Hematopoietic multipotent progenitor cell treated with erythropoietin and hydrocortisone succinate and interleukin-3 and kit ligand, for 6 days (in vitro differentiated cells): ENCODE measurements at regions not wholly inside any gene's neighbourhood (a gene's known extent, or its start where the extent isn't known, plus 50 kb on each side); places are given as distances from the start of the nearest gene placed in this dataset.

ENCODE experiments used
- DNase-seq: peaks from one replicate; pipeline ENCODE4 v3.0.0-alpha.2; 2015

- no peak for DNase-seq
Measured at GRCh38 chr3:181660337-181660736, 51.4 kb upstream of the SOX2 start.

- DNase-seq, result no peak
Measured at GRCh38 chr3:181637456-181637855, 74.3 kb upstream of the SOX2 start.

GRCh38 chr3:181637056-181637455 lies 74.7 kb upstream of the SOX2 start:
- no peak for DNase-seq

- no peak for DNase-seq
Measured at GRCh38 chr3:181635141-181635540, 76.6 kb upstream of the SOX2 start.

GRCh38 chr3:181633556-181633955 lies 78.2 kb upstream of the SOX2 start:
- no peak for DNase-seq

- DNase-seq, result no peak
Measured at GRCh38 chr3:181631901-181632300, 79.8 kb upstream of the SOX2 start.

GRCh38 chr3:181630853-181631252 lies 80.9 kb upstream of the SOX2 start:
- no peak for DNase-seq

- no peak for DNase-seq
Measured at GRCh38 chr3:181629711-181630110, 82.0 kb upstream of the SOX2 start.

- no peak for DNase-seq
Measured at GRCh38 chr3:181629029-181629428, 82.7 kb upstream of the SOX2 start.

- DNase-seq, result no peak
Measured at GRCh38 chr3:181628384-181628783, 83.3 kb upstream of the SOX2 start.

- no peak for DNase-seq
Measured at GRCh38 chr3:181626036-181626435, 85.7 kb upstream of the SOX2 start.

- peak; percentile 6 for DNase-seq
Measured at GRCh38 chr3:181623924-181624694, 87.6 kb upstream of the SOX2 start.

- no peak for DNase-seq
Measured at GRCh38 chr3:181622365-181622764, 89.4 kb upstream of the SOX2 start.

GRCh38 chr3:181619897-181620296 lies 91.8 kb upstream of the SOX2 start:
- DNase-seq, result no peak

GRCh38 chr3:181618260-181618659 lies 93.5 kb upstream of the SOX2 start:
- no peak for DNase-seq

GRCh38 chr3:181616088-181617070 lies 95.3 kb upstream of the SOX2 start:
- DNase-seq, result no peak

- no peak for DNase-seq
Measured at GRCh38 chr3:181615666-181616065, 96.1 kb upstream of the SOX2 start.

- no peak for DNase-seq
Measured at GRCh38 chr3:181614878-181615277, 96.8 kb upstream of the SOX2 start.

GRCh38 chr3:181613813-181614212 lies 97.9 kb upstream of the SOX2 start:
- DNase-seq, result no peak

- DNase-seq, result no peak
Measured at GRCh38 chr3:181613191-181613590, 98.5 kb upstream of the SOX2 start.

- DNase-seq, result no peak
Measured at GRCh38 chr3:181610973-181611265, 100.8 kb upstream of the SOX2 start.

GRCh38 chr3:181610083-181610972 lies 101.4 kb upstream of the SOX2 start:
- DNase-seq, result no peak
